22Rv1 (cell line): ENCODE measurements at regions not wholly inside any gene's neighbourhood (a gene's known extent, or its start where the extent isn't known, plus 50 kb on each side); places are given as distances from the start of the nearest gene placed in this dataset.

Source experiments
- CTCF ChIP-seq: fragments of 450-650 bp; IDR thresholded peaks from 2 replicates; pipeline ENCODE4 v1.5.1; 2017; ENCODE audit warnings: mild to moderate bottlenecking
- ZFX ChIP-seq: fragments of 450-650 bp; IDR thresholded peaks from 2 replicates; pipeline ENCODE4 v1.6.1; 2017; ENCODE audit warnings: antibody characterized with exemption, borderline replicate concordance

GRCh38 chr16:79868841-79869240 lies 268.3 kb upstream of the MAF start:
- TF ChIP-seq CTCF (no peak), ZFX (no peak)
